Parathyroid adenoma (tissue), 2 donors: ENCODE measurements at regions not wholly inside any gene's neighbourhood (a gene's known extent, or its start where the extent isn't known, plus 50 kb on each side); places are given as distances from the start of the nearest gene placed in this dataset.

ENCODE experiments used
- H2AFZ ChIP-seq: fragments of 300-600 bp; sonication (generic); one replicate; pipeline ENCODE4 v1.7.0; 2017; ENCODE audit warnings: antibody characterized with exemption, mild to moderate bottlenecking
- H3K27ac ChIP-seq: fragments of 300-600 bp; sonication (generic); one replicate; pipeline ENCODE4 v1.7.0; 2017
- H3K27me3 ChIP-seq: fragments of 300-600 bp; sonication (generic); one replicate; pipeline ENCODE4 v1.7.0; 2017; ENCODE audit warnings: low read length; ENCODE audit not compliant: control insufficient read depth, insufficient read depth
- H3K36me3 ChIP-seq: fragments of 300-600 bp; sonication (generic); one replicate; pipeline ENCODE4 v1.7.0; 2017; ENCODE audit warnings: low read length; ENCODE audit not compliant: control insufficient read depth, insufficient read depth
- H3K4me1 ChIP-seq: fragments of 300-600 bp; sonication (generic); one replicate; pipeline ENCODE4 v1.7.0; 2017; ENCODE audit warnings: control low read depth
- H3K4me2 ChIP-seq: fragments of 300-600 bp; sonication (generic); one replicate; pipeline ENCODE4 v1.7.0; 2017; ENCODE audit warnings: low read length
- H3K4me3 ChIP-seq: fragments of 300-600 bp; sonication (generic); one replicate; pipeline ENCODE4 v1.7.0; 2017; ENCODE audit warnings: low read depth, low read length
- H3K79me2 ChIP-seq: fragments of 300-600 bp; sonication (generic); one replicate; pipeline ENCODE4 v1.7.0; 2017; ENCODE audit warnings: control low read depth
- H3K9ac ChIP-seq: fragments of 300-600 bp; sonication (generic); one replicate; pipeline ENCODE4 v1.7.0; 2017; ENCODE audit warnings: mild to moderate bottlenecking
- H3K9me3 ChIP-seq: fragments of 300-600 bp; sonication (generic); one replicate; pipeline ENCODE4 v1.7.0; 2017; ENCODE audit warnings: low read length; ENCODE audit not compliant: control insufficient read depth
- TF ChIP-seq, protein P1 (sequence below): fragments of 300-600 bp; sonication (generic); IDR thresholded peaks from one replicate; pipeline ENCODE4 v1.7.0; 2017; ENCODE audit warnings: antibody characterized with exemption, mild to moderate bottlenecking
- donor health status: primary hyperparathyroidism.

DNA sequence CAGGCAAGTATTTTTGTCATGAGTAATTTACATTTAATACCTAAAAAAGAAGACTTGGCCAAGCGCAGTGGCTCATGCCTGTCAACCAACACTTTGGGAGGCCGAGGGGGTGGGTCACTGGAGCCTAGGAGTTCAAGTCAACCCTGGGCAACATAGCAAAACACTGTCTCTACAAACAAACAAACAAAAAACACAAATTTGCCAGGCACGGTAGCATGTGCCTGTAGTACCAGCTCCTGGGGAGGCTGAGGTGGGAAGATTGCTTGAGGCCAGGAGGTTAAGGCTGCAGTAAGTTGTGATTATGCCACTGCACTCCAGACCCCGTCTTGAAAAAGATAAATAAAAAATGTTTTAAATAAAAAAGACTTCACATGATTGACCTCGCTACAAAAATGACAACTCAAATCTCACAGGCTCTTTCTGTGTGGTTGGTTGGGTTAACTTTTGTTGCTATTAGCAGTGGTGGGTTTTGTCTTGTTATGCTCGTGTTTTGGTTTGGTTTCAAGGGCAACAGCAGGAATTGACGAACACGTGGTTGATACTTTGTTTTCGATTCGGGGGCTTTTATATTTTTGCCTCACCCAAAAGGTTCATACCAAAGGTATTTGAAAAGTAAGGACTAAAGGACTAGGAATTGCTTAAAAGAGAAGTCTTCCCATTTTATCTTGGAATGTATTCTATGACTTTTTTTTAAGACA, 227.2 kb upstream of the MKLN1 start:
- H3K4me3 ChIP-seq = no peak overlapping the region
- H3K9me3 ChIP-seq = no peaks in the 10 kb centered on the region
- no peaks in the 10 kb centered on the region for H3K27me3 ChIP-seq
- no peak overlapping the region for H3K9ac ChIP-seq
- no peak overlapping the region for H3K4me2 ChIP-seq
- no peaks in the 10 kb centered on the region for H3K36me3 ChIP-seq
- peaks cover 54% of the 10 kb centered on the region for H3K79me2 ChIP-seq
- peaks cover 14% of the 10 kb centered on the region for H3K4me1 ChIP-seq
- no peak overlapping the region for H2AFZ ChIP-seq
- H3K27ac ChIP-seq = no peak overlapping the region
- TF ChIP-seq, protein P1, sequence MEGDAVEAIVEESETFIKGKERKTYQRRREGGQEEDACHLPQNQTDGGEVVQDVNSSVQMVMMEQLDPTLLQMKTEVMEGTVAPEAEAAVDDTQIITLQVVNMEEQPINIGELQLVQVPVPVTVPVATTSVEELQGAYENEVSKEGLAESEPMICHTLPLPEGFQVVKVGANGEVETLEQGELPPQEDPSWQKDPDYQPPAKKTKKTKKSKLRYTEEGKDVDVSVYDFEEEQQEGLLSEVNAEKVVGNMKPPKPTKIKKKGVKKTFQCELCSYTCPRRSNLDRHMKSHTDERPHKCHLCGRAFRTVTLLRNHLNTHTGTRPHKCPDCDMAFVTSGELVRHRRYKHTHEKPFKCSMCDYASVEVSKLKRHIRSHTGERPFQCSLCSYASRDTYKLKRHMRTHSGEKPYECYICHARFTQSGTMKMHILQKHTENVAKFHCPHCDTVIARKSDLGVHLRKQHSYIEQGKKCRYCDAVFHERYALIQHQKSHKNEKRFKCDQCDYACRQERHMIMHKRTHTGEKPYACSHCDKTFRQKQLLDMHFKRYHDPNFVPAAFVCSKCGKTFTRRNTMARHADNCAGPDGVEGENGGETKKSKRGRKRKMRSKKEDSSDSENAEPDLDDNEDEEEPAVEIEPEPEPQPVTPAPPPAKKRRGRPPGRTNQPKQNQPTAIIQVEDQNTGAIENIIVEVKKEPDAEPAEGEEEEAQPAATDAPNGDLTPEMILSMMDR = no peak

DNA sequence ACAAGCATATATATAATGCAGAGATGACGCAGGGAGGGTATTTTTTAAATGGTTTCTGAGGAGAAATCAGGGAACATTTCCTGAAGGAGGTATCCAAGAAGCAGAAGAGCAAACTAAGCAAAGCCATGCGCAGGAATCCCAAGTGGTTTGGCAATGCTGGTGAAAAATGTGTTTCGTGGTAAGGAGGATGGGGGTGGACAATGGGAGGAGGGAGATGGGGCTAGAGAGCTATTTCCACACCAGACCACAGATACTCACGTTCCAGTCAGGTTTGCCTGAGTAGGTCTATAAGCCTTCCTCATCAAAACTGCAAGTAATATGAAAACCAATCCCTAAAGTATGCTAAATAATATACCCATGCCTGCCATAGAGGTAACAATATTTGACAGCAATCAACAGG, 223.7 kb upstream of the MKLN1 start:
- Histone ChIP-seq H3K4me3 (no peak overlapping the region), H2AFZ (no peak overlapping the region), H3K36me3 (no peaks in the 10 kb centered on the region), H3K27me3 (no peaks in the 10 kb centered on the region), H3K9ac (no peak overlapping the region), H3K4me2 (no peak overlapping the region), H3K27ac (no peak overlapping the region), H3K79me2 (peaks cover 50% of the 10 kb centered on the region), H3K9me3 (no peaks in the 10 kb centered on the region), H3K4me1 (peaks cover 6% of the 10 kb centered on the region)
- TF ChIP-seq, protein P1 = no peak

DNA sequence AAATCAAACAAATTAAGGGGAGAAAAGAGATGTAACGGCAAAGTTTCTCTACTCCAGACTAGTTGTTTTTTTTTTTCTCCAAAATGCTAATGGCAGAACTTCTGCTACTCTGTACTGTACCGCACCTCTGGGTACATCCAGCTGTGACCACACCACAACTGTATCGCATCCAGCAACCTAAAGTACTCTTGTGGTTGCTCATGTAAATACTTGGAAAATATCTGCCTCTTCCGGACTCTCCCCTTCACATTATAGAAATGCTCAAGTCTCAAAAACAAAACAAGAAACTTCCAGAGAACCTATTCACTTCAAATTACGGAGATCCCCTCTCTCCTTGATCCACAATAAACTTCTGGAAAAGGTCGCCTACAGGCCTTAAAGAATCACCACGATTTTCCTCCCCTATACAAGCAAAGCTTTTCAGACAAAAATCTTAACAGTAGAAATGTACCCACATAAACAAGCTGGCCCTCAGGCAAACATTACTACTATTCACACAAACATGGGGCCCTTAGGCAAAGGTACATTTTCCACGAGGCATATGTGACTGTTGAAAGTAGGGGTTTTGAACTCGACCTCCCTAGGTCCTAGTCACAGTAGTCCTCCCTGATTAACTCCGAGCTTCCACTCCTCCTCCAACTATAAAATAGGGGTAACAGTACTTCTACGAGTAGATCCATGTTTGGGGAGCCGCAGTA, 222.9 kb upstream of the MKLN1 start:
- Histone ChIP-seq H3K27me3 (no peaks in the 10 kb centered on the region), H3K9me3 (no peaks in the 10 kb centered on the region), H3K4me1 (peaks cover 6% of the 10 kb centered on the region)

DNA sequence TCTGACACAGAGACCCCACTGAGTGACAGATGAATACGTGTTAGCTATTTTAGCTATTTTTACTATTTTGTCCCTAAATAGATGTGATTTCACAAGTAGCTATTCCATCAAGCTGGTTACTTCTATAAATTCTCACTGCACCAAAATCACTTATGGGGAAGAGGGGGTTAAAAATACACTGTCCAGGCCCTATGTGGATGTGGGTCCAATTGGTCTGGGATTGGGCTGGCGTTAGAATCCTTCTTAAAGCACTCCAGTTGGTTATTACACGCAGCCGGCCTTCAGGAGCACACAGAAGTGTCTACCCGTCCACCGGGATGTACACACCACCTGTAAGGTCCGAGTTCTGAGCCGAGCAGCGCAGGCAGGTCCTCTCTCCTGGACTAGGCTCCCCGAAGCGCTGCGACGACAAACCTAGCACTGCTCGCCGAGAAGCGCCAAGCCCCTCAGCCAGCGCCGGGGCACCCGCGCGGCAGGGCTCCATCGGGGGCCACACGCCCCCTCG, 222.3 kb upstream of the MKLN1 start:
- H3K79me2 ChIP-seq = peaks cover 47% of the 10 kb centered on the region
- H3K9ac ChIP-seq = no peak overlapping the region
- no peak overlapping the region for H2AFZ ChIP-seq
- H3K4me1 ChIP-seq = peaks cover 6% of the 10 kb centered on the region
- H3K36me3 ChIP-seq = no peaks in the 10 kb centered on the region
- H3K4me3 ChIP-seq = peak overlapping the region; percentile 50
- no peaks in the 10 kb centered on the region for H3K27me3 ChIP-seq
- TF ChIP-seq, protein P1 = no peak
- no peaks in the 10 kb centered on the region for H3K9me3 ChIP-seq
- H3K27ac ChIP-seq = peak overlapping the region; percentile 71
- H3K4me2 ChIP-seq = peak overlapping the region; percentile 66

More for the DNA sequence above, 222.9 kb upstream of the MKLN1 start:
- peak overlapping the region; percentile 50 for H3K4me3 ChIP-seq
- no peaks in the 10 kb centered on the region for H3K36me3 ChIP-seq
- peak overlapping the region; percentile 71 for H3K27ac ChIP-seq
- peak overlapping the region; percentile 66 for H3K4me2 ChIP-seq
- TF ChIP-seq, protein P1 = no peak
- H3K9ac ChIP-seq = no peak overlapping the region
- peaks cover 52% of the 10 kb centered on the region for H3K79me2 ChIP-seq
- H2AFZ ChIP-seq = no peak overlapping the region
